OCI-LY1 (cell line): ENCODE measurements at regions not wholly inside any gene's neighbourhood (a gene's known extent, or its start where the extent isn't known, plus 50 kb on each side); places are given as distances from the start of the nearest gene placed in this dataset.

Experiments used
- CTCF ChIP-seq: fragments of 200-600 bp; sonication (generic), shearing (Covaris generic); IDR thresholded peaks from 2 replicates; pipeline ENCODE4 v1.5.1; 2017; ENCODE audit warnings: mild to moderate bottlenecking, antibody characterized with exemption, low read length, moderate library complexity, mixed read lengths
- EZH2 ChIP-seq: fragments of 200-600 bp; sonication (generic), shearing (Covaris generic); IDR thresholded peaks from 2 replicates; pipeline ENCODE4 v1.8.0; 2017; ENCODE audit warnings: borderline replicate concordance, mixed run types, mild to moderate bottlenecking, antibody characterized with exemption, low read length, moderate library complexity, mixed read lengths

- no peak for TF ChIP-seq EZH2
- TF ChIP-seq CTCF: no peak
These were observed 145.9 kb upstream of the TBL1XR1 start for GRCh38 chr3:177343122-177343625.
